ENCODE measurements at regions not wholly inside any gene's neighbourhood (a gene's known extent, or its start where the extent isn't known, plus 50 kb on each side); places are given as distances from the start of the nearest gene placed in this dataset.
A peak's percentile ranks its signal among the peaks of the same experiment; 100 is the strongest.

DNA sequence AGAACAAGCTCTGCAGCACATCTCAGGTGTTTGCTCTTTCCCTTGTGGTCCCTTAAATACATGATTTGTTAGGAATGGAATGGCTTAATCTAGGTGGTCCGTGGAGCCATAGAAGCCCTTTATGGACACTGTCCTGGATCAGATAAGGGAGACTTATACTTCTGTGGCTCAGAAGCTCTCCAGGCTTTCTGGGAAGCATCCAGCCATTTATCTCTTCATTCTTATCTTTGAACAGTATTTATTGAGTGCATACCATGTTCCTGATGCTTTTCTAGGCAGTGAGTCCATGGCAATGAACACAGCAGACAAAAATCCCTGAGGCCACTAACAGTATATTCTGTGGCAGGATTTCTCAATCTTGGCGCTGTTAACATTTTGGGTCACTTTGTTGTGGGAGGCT, 474.5 kb upstream of the EEF2KMT start:
- Histone ChIP-seq H3K4me1 (ENCODE audit: control insufficient read depth, insufficient read depth, low read length) (no peaks in the 10 kb centered on the region), H3K36me3 (ENCODE audit: control insufficient read depth, insufficient read depth, low read length) (no peaks in the 10 kb centered on the region), H3K4me3 (ENCODE audit: low read length) (no peak overlapping the region), H3K27ac (ENCODE audit: low read length) (no peak overlapping the region), H3K27me3 (ENCODE audit: control insufficient read depth, insufficient read depth, low read length) (no peaks in the 10 kb centered on the region), H3K9me3 (replicated peaks; ENCODE audit: control insufficient read depth, low read depth, low read length) (no peaks in the 10 kb centered on the region)
- DNase-seq = no peak
- WGBS (ENCODE audit: insufficient coverage) = no CpG with 5 or more reads among the region's 2 CpGs

DNA sequence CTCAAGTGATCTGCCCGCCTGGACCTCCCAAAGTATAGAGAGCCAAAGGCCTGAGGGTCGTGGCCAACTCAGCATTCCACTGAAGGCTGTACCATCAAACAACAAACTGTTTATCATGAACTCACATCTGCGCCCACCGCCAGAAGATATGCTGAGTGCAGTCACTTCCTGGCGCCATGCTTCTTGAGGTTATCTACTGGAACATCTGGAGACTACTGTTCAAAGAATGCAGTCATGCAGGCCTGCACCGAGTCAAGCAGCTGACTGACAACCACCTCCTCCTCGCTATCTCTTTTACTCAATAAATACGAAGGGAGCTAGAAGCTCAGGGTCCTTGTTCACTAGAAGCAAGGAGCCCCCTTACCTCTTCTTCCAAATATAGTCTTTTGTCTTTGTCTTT, 473.9 kb upstream of the EEF2KMT start:
- WGBS (ENCODE audit: insufficient coverage) = 85% methylated on average over 7 of the region's 8 CpGs
- H3K27ac ChIP-seq (ENCODE audit: low read length) = no peak overlapping the region

DNA sequence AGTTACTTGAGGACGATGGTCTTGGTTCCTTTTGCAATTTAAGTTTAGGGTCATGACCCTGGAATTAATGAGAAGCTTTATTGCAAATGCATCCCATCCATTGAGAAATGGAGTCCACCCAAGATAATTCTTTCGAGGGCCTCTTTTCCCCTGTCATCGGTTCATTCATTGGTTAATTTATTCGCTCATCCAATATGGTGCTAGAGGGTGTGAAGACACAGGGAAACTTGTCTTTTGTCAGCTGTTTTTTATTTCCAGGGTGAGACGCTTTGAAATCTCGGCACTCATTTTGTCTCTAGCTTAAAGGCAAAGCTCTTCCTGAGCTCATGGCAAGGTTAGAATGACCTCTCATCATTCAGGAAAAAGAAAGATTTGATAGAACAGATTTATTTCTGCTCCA, 464.2 kb upstream of the EEF2KMT start:
- WGBS (ENCODE audit: insufficient coverage) = 21% methylated on average over 2 of the region's 6 CpGs
- no peaks in the 10 kb centered on the region for H3K4me1 ChIP-seq (ENCODE audit: control insufficient read depth, insufficient read depth, low read length)
- H3K27me3 ChIP-seq (ENCODE audit: control insufficient read depth, insufficient read depth, low read length) = no peaks in the 10 kb centered on the region
- no peak for DNase-seq
- H3K27ac ChIP-seq (ENCODE audit: low read length) = no peak overlapping the region
- H3K4me3 ChIP-seq (ENCODE audit: low read length) = no peak overlapping the region
- H3K9me3 ChIP-seq (replicated peaks; ENCODE audit: control insufficient read depth, low read depth, low read length) = no peaks in the 10 kb centered on the region
- H3K36me3 ChIP-seq (ENCODE audit: control insufficient read depth, insufficient read depth, low read length) = no peaks in the 10 kb centered on the region

More for the DNA sequence above, 473.9 kb upstream of the EEF2KMT start:
- Histone ChIP-seq H3K9me3 (replicated peaks; ENCODE audit: control insufficient read depth, low read depth, low read length) (no peaks in the 10 kb centered on the region), H3K4me1 (ENCODE audit: control insufficient read depth, insufficient read depth, low read length) (no peaks in the 10 kb centered on the region), H3K36me3 (ENCODE audit: control insufficient read depth, insufficient read depth, low read length) (no peaks in the 10 kb centered on the region), H3K27me3 (ENCODE audit: control insufficient read depth, insufficient read depth, low read length) (no peaks in the 10 kb centered on the region), H3K4me3 (ENCODE audit: low read length) (no peak overlapping the region)
- no peak for DNase-seq

DNA sequence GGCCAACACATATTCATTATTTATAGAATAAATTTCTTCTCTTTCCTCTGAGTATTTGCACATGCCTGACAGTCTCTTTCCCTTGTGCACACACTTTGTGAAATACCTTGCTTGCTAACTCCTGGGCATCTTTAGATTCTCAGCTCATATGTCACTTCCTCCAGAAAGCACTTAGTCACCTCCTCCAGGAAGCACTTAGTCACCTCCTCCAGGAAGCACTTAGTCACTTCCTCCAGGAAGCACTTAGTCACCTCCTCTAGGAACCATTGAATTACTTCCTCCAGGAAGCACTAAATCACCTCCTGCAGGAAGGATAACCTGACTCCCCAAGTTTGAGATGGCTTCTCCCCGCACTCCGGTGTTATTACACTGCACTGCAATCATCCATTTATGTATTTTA, 462.5 kb upstream of the EEF2KMT start:
- Histone ChIP-seq H3K36me3 (ENCODE audit: control insufficient read depth, insufficient read depth, low read length) (no peaks in the 10 kb centered on the region), H3K4me1 (ENCODE audit: control insufficient read depth, insufficient read depth, low read length) (no peaks in the 10 kb centered on the region), H3K27ac (ENCODE audit: low read length) (no peak overlapping the region), H3K4me3 (ENCODE audit: low read length) (no peak overlapping the region), H3K27me3 (ENCODE audit: control insufficient read depth, insufficient read depth, low read length) (no peaks in the 10 kb centered on the region), H3K9me3 (replicated peaks; ENCODE audit: control insufficient read depth, low read depth, low read length) (no peaks in the 10 kb centered on the region)
- no peak for DNase-seq
- no CpG with 5 or more reads among the region's 2 CpGs for WGBS (ENCODE audit: insufficient coverage)

DNA sequence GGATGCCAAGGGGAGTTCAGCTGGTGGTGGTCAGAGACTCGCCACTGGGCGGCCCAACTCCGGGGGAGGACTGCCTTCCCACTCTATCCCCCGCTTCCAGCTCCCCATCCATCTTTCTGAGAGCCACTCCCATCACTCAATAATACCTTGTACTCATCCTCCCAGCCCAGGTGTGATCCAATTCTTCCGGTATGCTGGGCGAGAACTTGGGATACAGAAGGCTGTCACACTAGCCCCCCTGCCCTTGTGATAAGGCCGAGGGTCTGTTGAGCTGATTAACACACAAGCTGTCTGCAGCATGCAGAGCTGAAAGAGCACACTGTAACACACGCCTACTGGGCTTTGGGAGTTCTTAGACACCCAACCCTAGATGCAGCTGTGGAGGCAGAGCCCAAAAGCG, 460.4 kb upstream of the EEF2KMT start:
- 63% methylated on average over 6 of the region's 9 CpGs for WGBS (ENCODE audit: insufficient coverage)
- no peak overlapping the region for H3K27ac ChIP-seq (ENCODE audit: low read length)
- DNase-seq = no peak
- H3K9me3 ChIP-seq (replicated peaks; ENCODE audit: control insufficient read depth, low read depth, low read length) = no peaks in the 10 kb centered on the region
- H3K27me3 ChIP-seq (ENCODE audit: control insufficient read depth, insufficient read depth, low read length) = no peaks in the 10 kb centered on the region
- H3K36me3 ChIP-seq (ENCODE audit: control insufficient read depth, insufficient read depth, low read length) = no peaks in the 10 kb centered on the region
- no peaks in the 10 kb centered on the region for H3K4me1 ChIP-seq (ENCODE audit: control insufficient read depth, insufficient read depth, low read length)
- no peak overlapping the region for H3K4me3 ChIP-seq (ENCODE audit: low read length)

DNA sequence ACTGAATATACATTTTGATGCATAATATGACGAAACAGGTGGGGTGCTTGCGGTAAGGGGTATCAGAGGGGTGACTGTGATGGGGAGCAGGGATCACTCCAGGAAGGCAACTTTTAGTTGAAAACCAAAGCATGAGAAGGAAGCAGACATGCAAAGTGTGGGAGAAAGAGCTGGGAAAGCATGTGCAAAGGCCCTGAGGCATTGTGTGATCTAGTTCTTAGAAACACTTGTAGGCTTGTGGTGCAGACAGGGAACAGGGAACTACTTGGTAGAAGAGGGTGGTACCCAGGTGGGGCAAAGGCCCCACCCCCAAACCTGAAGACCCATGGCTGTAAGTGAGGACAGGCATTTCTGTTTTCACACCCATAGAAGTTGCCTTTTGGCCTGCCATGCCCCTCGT, 459.9 kb upstream of the EEF2KMT start:
- DNase-seq = no peak
- 87% methylated on average over 3 of the region's 3 CpGs for WGBS (ENCODE audit: insufficient coverage)
- no peaks in the 10 kb centered on the region for H3K36me3 ChIP-seq (ENCODE audit: control insufficient read depth, insufficient read depth, low read length)

DNA sequence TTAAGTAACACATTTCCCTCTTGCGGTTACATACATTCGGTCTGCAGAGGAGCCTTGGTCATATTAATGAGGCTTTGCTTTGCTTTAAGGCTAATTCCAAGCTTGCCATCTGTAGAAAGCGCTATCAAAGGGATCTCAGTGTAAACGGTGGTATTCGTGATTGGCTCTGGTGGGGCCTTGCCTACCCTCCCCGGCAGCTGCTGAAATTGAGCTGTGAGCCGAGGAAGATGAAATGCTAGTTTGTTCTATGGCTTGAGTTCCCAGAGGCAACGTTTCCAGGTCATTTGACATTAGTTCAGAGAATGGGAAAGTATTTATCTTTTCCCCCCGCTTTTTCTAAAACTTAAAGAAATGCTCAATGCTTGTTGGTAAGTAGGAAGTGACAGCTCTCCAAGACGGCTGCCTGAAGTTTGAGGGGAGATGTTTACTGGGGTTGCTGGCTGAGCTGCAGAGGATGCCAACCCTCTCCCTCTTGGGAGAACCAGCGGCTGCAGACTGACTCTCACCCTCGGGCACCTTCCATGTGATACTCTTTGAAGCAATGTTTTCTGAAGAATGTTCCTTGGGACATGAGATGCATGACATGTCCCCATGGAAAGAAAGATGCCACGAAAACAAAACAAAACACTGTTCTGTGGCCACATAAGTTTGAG, 458.7 kb upstream of the EEF2KMT start:
- Histone ChIP-seq H3K27me3 (ENCODE audit: control insufficient read depth, insufficient read depth, low read length) (no peaks in the 10 kb centered on the region), H3K4me1 (ENCODE audit: control insufficient read depth, insufficient read depth, low read length) (peaks cover 1% of the 10 kb centered on the region)
- 64% methylated on average over 7 of the region's 13 CpGs for WGBS (ENCODE audit: insufficient coverage)

More for the DNA sequence above, 459.9 kb upstream of the EEF2KMT start:
- Histone ChIP-seq H3K9me3 (replicated peaks; ENCODE audit: control insufficient read depth, low read depth, low read length) (no peaks in the 10 kb centered on the region), H3K27me3 (ENCODE audit: control insufficient read depth, insufficient read depth, low read length) (no peaks in the 10 kb centered on the region), H3K4me1 (ENCODE audit: control insufficient read depth, insufficient read depth, low read length) (no peaks in the 10 kb centered on the region), H3K4me3 (ENCODE audit: low read length) (no peak overlapping the region), H3K27ac (ENCODE audit: low read length) (no peak overlapping the region)

DNA sequence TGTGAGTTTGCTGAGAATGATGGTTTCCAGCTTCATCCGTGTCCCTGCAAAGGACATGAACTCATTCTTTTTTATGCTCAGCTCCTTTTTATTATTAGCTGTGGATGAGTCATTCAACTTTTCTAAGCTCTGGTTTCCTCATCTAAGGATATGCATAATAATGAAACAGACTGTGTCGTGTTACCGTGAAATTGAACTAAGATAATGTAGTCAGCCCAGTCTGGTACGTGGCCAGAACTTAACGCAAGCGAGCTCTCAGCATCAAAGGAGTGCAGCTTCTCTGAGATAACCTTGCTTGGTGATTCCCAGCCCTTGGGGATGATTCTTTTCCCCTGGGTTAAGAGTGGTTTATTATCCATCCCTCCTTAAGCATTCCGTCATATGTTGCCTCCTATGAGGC, 454.3 kb upstream of the EEF2KMT start:
- no CpG with 5 or more reads among the region's 7 CpGs for WGBS (ENCODE audit: insufficient coverage)
- no peaks in the 10 kb centered on the region for H3K27me3 ChIP-seq (ENCODE audit: control insufficient read depth, insufficient read depth, low read length)
- H3K4me1 ChIP-seq (ENCODE audit: control insufficient read depth, insufficient read depth, low read length) = peaks cover 3% of the 10 kb centered on the region
- no peaks in the 10 kb centered on the region for H3K9me3 ChIP-seq (replicated peaks; ENCODE audit: control insufficient read depth, low read depth, low read length)
- no peak overlapping the region for H3K4me3 ChIP-seq (ENCODE audit: low read length)
- no peak overlapping the region for H3K27ac ChIP-seq (ENCODE audit: low read length)
- DNase-seq = peak; percentile 5
- H3K36me3 ChIP-seq (ENCODE audit: control insufficient read depth, insufficient read depth, low read length) = no peaks in the 10 kb centered on the region

More for the DNA sequence above, 458.7 kb upstream of the EEF2KMT start:
- H3K9me3 ChIP-seq (replicated peaks; ENCODE audit: control insufficient read depth, low read depth, low read length) = no peaks in the 10 kb centered on the region
- no peaks in the 10 kb centered on the region for H3K36me3 ChIP-seq (ENCODE audit: control insufficient read depth, insufficient read depth, low read length)
- no peak for DNase-seq
- H3K4me3 ChIP-seq (ENCODE audit: low read length) = no peak overlapping the region
- no peak overlapping the region for H3K27ac ChIP-seq (ENCODE audit: low read length)

DNA sequence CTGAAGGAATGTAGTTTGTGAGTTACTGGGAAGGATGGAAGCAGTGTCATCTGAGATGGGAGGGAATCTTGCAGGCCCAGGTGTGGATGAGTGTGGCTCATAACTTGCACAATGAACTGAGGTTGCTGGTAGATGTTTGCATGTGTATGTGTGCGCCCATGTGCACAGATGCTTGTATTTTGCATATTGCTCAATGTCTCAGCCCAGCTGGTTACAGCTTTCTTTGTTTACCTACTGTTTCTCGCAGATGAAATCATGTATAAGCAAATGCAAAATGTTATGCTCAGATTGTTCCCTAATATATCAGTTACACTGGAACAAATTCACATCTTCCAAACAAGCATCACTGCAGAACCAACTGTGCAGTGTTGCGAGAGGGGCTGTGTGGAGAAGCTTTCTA, 452.2 kb upstream of the EEF2KMT start:
- DNase-seq = peak; percentile 9
- Histone ChIP-seq H3K9me3 (replicated peaks; ENCODE audit: control insufficient read depth, low read depth, low read length) (no peaks in the 10 kb centered on the region), H3K27ac (ENCODE audit: low read length) (no peak overlapping the region), H3K36me3 (ENCODE audit: control insufficient read depth, insufficient read depth, low read length) (no peaks in the 10 kb centered on the region), H3K27me3 (ENCODE audit: control insufficient read depth, insufficient read depth, low read length) (no peaks in the 10 kb centered on the region), H3K4me1 (ENCODE audit: control insufficient read depth, insufficient read depth, low read length) (peaks cover 3% of the 10 kb centered on the region), H3K4me3 (ENCODE audit: low read length) (no peak overlapping the region)
- 100% methylated on average over 1 of the region's 3 CpGs for WGBS (ENCODE audit: insufficient coverage)

DNA sequence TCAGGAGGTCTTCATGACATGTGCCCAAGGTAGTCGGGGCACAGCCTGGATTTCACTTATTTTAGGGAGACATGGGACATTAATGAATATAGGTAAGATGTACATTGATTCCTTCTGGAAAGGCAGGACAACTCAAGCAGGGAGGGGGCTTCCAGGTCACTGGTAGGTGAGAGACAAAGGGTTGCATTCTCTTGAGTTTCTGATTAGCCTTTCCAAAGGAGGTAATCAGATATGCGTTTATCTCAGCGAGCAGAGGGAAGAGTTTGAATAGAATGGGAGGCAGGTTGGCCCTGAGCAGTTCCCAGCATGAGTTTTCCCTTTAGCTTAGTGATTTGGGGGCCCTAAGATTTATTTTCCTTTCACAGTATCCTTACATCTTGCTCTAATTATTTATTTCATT, 443.8 kb upstream of the EEF2KMT start:
- Histone ChIP-seq H3K27ac (ENCODE audit: low read length) (no peak overlapping the region), H3K4me3 (ENCODE audit: low read length) (no peak overlapping the region), H3K4me1 (ENCODE audit: control insufficient read depth, insufficient read depth, low read length) (no peaks in the 10 kb centered on the region), H3K27me3 (ENCODE audit: control insufficient read depth, insufficient read depth, low read length) (no peaks in the 10 kb centered on the region), H3K9me3 (replicated peaks; ENCODE audit: control insufficient read depth, low read depth, low read length) (no peaks in the 10 kb centered on the region), H3K36me3 (ENCODE audit: control insufficient read depth, insufficient read depth, low read length) (no peaks in the 10 kb centered on the region)
- DNase-seq = no peak
- WGBS (ENCODE audit: insufficient coverage) = 83% methylated on average over 1 of the region's 3 CpGs

DNA sequence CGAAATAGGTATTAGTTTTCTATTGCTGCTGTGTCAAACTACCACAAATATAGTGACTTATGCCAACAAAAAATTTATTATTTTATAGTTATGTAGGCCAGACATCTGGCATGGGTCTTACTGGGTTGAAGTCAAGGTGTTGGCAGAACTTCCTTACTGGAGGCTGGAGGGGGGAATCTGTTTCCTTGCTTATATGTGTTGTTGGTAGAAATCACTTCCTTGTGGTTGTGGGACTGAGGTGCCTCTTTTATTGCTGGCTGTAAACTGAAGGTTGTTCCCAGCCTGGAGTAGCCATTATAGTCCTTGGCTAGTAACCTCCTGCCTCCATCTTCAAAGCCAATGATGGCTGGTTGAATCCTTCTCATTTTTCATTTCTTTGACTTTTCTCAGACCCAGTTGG, 439.8 kb upstream of the EEF2KMT start:
- no peak overlapping the region for H3K4me3 ChIP-seq (ENCODE audit: low read length)
- no CpG with 5 or more reads among the region's 1 CpG for WGBS (ENCODE audit: insufficient coverage)

More for the DNA sequence above, 439.8 kb upstream of the EEF2KMT start:
- Histone ChIP-seq H3K27ac (ENCODE audit: low read length) (no peak overlapping the region), H3K9me3 (replicated peaks; ENCODE audit: control insufficient read depth, low read depth, low read length) (no peaks in the 10 kb centered on the region), H3K27me3 (ENCODE audit: control insufficient read depth, insufficient read depth, low read length) (no peaks in the 10 kb centered on the region), H3K4me1 (ENCODE audit: control insufficient read depth, insufficient read depth, low read length) (no peaks in the 10 kb centered on the region), H3K36me3 (ENCODE audit: control insufficient read depth, insufficient read depth, low read length) (no peaks in the 10 kb centered on the region)
- DNase-seq = no peak
